ENCODE measurements at regions not wholly inside any gene's neighbourhood (a gene's known extent, or its start where the extent isn't known, plus 50 kb on each side); places are given as distances from the start of the nearest gene placed in this dataset.

- no peak for DNase-seq
These were observed 67.7 kb upstream of the ST8SIA4 start for GRCh38 chr5:100970646-100971255.

GRCh38 chr5:100965291-100965690 lies 62.2 kb upstream of the ST8SIA4 start:
- DNase-seq = no peak

Data from GF-D8 (cell line).